Astrocyte of the spinal cord (primary cell): ENCODE measurements at regions not wholly inside any gene's neighbourhood (a gene's known extent, or its start where the extent isn't known, plus 50 kb on each side); places are given as distances from the start of the nearest gene placed in this dataset.

Source experiments
- DNase-seq: peaks from one replicate; pipeline ENCODE4 v3.0.0; 2011; ENCODE audit warnings: low read depth, low spot score
- H3K4me3 ChIP-seq: 2 replicates; pipeline ENCODE4 v1.5.1; 2011; ENCODE audit warnings: low read depth, mild to moderate bottlenecking, low read length, moderate library complexity
- in situ Hi-C: cut with HindIII; loops from 2 replicates; pipeline ENCODE4 v1.10.0; 2017; ENCODE audit warnings: low sequenced_read_pairs
- TF ChIP-seq, protein P1 (sequence below): IDR thresholded peaks from 2 replicates; pipeline ENCODE4 v1.5.1; 2012; ENCODE audit warnings: low read depth, mild to moderate bottlenecking, low read length, inconsistent platforms

DNA sequence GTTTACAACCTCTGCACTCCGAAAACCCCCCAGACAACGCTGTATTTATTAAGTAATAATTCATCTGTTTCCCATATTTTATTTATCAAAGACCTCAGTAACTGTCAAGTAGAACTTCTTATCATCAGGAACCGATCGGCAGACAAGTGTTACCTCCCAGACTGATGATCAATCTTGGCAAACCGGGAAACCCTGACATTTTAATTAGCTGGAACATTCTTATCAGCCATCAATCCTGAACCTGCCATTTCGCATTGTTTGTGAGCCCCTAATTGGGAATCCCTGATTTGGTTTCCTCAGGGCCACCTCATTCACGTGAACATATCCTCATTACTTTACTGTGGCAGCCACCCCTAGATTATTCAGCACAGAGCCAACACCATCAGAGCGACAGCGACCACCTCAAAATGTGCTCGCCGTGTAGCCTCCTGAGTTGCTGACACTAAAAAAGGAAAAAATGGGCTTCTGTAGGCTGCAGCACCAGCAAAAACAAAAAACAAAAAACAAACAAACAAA, 93.6 kb upstream of the SDK1 start:
- no peak for DNase-seq
- in situ Hi-C loops: no loop called here
- no peak overlapping the region for H3K4me3 ChIP-seq
- TF ChIP-seq, protein P1, sequence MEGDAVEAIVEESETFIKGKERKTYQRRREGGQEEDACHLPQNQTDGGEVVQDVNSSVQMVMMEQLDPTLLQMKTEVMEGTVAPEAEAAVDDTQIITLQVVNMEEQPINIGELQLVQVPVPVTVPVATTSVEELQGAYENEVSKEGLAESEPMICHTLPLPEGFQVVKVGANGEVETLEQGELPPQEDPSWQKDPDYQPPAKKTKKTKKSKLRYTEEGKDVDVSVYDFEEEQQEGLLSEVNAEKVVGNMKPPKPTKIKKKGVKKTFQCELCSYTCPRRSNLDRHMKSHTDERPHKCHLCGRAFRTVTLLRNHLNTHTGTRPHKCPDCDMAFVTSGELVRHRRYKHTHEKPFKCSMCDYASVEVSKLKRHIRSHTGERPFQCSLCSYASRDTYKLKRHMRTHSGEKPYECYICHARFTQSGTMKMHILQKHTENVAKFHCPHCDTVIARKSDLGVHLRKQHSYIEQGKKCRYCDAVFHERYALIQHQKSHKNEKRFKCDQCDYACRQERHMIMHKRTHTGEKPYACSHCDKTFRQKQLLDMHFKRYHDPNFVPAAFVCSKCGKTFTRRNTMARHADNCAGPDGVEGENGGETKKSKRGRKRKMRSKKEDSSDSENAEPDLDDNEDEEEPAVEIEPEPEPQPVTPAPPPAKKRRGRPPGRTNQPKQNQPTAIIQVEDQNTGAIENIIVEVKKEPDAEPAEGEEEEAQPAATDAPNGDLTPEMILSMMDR: no peak

DNA sequence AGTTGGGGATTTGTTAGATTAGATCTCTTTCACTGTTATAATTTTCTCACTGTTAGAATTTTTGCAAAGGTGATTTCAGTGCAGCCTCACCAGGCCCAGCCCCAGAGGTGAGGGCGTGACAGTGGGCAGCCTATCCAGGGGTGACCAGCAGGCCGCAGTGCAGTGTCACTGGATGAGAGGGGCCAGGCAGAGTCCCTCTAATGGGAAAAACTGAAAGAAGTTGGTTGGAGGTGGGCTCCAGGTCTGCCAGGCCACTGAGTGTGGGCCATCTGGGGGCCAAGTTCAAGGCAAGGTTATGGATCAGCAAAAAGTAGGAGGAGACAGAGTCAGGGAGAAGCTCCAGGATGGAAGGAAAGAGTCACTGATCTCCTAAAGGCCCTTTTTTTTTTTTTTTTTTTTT, 90.5 kb upstream of the SDK1 start:
- DNase-seq: no peak
- TF ChIP-seq, protein P1: no peak
- in situ Hi-C loops: no loop called here
- H3K4me3 ChIP-seq: no peak overlapping the region

DNA sequence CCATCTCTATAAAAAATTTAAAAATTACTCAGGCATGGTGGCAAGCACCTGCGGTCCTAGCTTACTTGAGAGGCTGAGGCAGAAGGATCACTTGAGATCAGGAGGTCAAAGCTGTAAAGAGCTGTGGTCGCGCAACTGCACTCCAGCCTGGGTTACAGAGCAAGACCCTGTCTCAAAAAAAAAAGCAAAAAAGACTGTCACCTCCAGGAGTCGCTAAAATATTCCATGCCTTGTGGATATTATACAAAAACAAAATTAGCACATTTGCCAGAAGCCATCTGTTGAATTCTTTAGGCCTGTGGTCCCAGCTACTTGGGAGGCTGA, 87.0 kb upstream of the SDK1 start:
- no peak overlapping the region for H3K4me3 ChIP-seq
- in situ Hi-C loops: no loop called here
- TF ChIP-seq, protein P1: no peak
- DNase-seq: no peak

DNA sequence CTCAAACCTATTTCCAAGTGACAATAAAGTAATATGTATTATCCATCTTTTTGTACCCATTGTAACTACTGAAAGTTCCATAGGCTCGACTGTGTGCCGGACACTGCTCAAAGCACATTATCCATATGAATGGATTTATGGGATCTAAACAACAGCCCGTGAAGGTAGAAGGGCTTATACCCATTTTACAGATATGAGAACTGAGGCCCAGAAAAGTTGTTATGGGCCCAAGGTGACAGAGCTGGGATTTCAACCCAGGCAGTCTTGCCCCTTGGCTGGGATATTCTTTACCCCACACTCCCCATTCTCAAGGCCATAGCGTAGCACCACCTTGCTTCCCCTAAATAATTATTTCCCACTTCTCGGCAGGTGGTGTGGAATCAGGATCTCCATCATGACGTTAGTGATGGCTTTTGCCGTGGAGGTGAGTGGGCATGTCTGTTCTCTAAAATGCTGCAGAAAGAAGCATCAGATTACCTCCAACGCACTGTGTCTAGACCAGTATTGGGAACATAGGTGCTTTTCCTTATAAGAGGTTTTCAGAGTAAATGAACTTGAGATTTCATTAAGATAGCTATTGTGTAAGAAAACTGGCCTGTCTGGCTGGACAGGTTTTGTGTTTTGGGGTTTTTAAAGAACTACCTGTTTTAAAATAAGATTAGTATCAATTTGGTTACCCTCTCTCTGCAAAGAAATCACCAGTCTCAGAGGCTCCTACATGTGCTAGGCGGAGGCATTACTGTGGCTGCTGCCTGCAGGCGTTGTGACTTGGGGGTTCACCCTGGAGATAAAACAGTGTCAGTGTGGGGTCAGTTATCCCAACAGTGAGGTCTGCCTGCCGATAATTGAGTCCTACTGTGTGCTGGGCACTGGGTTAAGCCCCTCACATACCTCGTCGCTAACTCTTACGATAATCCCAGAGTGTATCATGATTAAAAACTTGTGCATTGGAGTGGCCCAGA, 85.1 kb upstream of the SDK1 start:
- TF ChIP-seq, protein P1: no peak
- H3K4me3 ChIP-seq: no peak overlapping the region
- DNase-seq: no peak
- in situ Hi-C loops: no loop called here

DNA sequence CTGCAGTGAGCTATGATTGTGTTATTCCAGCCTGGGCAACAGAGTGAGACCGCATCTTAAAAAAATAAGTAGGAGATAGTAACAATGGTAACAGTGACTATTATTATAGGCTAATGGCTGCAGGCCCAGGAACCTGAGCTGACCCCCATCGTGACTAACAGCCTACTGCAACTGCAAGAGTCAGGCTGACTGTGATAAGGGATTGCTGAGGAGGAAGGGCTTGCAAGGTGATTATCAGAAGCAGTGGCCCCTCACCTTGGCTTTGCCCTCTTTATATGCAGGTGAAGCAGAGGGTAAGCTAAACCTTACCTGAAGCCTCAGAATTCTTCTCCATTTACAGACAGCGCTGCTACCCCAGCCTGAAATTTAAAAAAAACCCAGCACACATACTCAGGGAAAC, 83.9 kb upstream of the SDK1 start:
- in situ Hi-C loops: no loop called here
- H3K4me3 ChIP-seq: no peak overlapping the region
- DNase-seq: peak; percentile 28
- TF ChIP-seq, protein P1: no peak

DNA sequence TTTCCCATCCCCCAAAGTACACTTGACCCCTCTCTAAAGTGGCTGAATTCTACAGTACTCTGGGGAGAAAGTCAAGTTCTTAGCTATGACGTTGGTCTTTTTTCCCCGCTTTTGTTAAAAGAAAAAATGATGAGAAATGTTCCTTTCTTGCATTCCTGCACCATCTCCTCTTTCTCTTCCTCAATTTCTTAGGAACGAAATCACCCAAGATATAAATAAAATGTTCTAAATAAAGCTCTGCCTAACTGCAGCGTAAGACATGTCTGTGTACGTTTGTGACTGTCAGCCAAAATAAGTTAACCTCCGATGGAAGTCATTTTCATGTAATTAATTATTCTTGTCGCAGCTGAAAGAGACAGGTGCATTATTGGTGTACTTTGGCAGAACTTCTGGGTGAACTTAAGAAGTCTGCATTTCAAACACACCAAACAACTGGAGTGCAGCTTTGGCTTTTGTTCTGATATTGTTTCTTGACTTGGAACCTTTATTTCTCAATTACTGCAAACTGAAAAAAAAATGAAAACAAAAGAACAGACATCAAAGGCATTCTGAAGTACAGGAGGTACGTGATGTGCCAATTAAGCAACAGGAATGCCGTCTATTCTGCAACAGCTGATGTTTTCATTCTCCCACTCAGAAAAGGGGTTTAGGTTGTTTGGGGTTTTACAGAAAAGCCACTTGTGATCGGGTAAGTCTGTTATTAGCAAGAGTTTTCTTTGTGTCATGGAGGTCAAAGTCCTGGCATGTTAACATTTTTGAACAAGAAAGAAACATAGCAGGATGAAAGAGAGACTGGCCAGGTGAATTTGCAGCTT, 82.4 kb upstream of the SDK1 start:
- in situ Hi-C loops: no loop called here
- no peak overlapping the region for H3K4me3 ChIP-seq
- no peak for DNase-seq
- TF ChIP-seq, protein P1: no peak
